GM18951 (cell line): ENCODE measurements at regions not wholly inside any gene's neighbourhood (a gene's known extent, or its start where the extent isn't known, plus 50 kb on each side); places are given as distances from the start of the nearest gene placed in this dataset.
"Not testable (repeated sequence)": the region's sequence is repeated elsewhere in the genome, so short reads cannot be mapped to it uniquely, and the experiment has no call there.

Experiments used
- POLR2A ChIP-seq: IDR thresholded peaks from 4 replicates; pipeline ENCODE4 v1.6.1; 2011; ENCODE audit warnings: mild to moderate bottlenecking; ENCODE audit not compliant: insufficient read length, insufficient read depth; ENCODE audit errors: extremely low read depth
- in situ Hi-C: fragments of 300-500 bp; cut with MboI; formaldehyde crosslinking; loops from one replicate; pipeline ENCODE4 v1.12.0; 2022; ENCODE audit warnings: low sequenced_read_pairs, mixed read lengths, inconsistent platforms; ENCODE audit not compliant: unreplicated experiment

DNA sequence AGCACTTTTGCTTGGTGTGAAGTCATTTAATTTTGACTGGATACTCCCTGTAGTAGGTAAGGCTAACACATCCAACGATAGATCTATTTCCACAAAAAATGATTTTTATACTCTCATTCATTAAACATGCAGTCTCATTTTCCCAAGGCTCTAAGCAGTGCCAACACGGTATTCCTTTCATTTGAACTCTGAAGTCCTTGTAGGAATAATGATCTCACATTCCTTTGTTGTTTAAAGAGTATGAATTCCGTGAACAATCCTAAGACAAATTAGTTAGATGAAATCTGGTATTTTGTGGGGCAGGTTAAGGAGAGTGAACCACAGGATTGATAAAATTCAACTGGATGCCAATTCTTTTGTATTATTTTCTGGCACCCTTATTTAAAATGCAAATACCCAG, 66.6 kb downstream of the LACC1 start:
- in situ Hi-C loops = no loop called here
- TF ChIP-seq POLR2A = no peak

DNA sequence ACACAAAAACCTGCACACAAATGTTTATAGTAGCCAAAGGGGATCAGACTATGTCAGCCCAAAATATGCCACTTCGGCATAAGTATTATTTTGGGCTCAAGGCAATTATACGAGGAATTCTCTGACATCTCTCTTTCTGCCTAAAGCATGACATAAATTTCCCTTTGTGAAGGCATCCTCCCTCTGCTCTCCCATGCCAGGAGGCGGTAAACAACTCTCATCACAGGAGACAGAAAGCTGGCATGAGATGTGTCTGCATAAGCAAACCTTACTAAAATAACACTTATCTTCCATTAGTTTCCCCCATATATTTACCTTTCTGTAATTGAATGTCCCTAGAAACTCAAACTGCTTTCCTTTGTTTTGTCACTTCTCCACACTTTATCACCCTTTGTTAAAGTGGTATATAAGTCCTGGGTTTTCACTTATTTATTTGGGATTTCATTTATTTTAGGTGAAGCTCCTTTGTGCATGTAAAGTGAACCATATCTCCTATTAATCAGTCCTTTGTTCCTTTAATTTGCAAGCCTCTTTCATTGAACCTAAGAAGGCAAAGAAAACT, 68.3 kb downstream of the LACC1 start:
- no peak for TF ChIP-seq POLR2A
- in situ Hi-C loops = no loop called here

DNA sequence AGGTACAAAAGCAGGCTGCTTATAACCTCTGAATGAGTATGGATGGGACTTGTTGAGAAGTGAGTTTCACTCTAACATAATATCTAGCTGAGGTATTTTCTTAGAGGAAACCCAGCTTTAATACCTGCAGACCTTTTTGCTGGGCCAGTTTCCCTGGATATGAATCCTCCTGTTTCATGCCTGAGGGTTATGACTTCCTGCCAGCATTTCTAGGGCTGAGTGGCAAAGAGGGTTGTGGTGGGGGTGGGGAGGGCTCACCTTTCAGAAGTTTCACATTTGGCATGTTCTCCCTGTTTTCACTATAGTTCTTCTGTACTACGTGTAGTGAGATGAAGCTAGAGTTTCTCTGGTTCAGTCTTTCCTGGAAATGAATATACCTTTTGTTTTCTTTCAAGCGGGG, 73.7 kb downstream of the LACC1 start:
- in situ Hi-C loops = no loop called here
- no peak for TF ChIP-seq POLR2A

DNA sequence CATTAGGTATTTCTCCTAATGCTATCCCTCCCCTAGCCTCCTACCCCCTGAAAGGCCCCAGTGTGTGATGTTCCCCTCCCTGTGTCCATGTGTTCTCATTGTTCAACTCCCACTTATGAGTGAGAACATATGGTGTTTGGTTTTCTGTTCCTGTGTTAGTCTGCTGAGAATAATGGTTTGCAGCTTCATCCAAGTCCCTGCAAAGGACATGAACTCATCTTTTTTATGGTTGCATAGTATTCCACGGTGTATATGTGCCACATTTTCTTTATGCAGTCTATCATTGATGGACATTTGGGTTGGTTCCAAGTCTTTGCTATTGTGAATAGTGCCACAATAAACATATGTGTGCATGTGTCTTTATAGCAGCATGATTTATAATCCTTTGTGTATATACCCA, 77.3 kb downstream of the LACC1 start:
- in situ Hi-C loops = not testable (repeated sequence)

DNA sequence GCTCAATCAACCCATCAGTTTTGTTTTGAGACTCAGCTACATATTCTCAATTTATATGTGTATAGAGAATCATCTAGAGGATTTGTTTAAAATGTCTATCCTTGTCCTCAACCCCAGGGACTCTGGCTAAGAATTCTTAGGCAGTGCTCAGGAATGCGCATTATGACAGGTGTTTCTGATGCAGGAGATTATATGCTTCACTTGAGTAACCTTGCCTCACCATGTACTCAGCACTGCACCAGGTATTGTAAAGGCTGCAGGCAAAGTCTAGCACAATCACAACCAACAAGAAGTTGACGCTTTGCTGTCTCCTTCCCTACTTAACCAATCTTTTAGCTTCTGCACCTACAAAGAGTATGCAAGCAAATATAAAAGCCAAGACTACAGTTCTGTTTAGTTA, 79.6 kb downstream of the LACC1 start:
- TF ChIP-seq POLR2A = no peak
- in situ Hi-C loops = no loop called here

DNA sequence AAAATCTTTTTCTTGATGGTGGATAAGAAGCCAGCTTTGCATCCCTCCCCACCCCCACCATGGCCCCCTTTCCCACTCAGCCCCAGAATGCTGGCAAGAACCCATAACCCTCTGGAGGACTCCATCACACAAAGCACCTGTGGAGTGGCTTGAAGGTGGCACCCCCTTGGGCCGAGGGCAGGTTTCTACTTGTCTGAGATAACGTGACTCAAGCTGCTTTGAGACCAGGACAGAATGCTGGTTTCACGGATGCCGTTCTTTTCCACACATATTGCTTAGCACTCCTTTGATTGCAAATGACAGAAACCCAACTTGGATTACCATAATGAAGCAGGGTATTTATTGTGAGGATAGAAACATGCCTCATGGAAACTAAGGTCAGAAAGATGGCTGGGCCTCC, 82.2 kb downstream of the LACC1 start:
- TF ChIP-seq POLR2A = no peak
- in situ Hi-C loops = no loop called here

DNA sequence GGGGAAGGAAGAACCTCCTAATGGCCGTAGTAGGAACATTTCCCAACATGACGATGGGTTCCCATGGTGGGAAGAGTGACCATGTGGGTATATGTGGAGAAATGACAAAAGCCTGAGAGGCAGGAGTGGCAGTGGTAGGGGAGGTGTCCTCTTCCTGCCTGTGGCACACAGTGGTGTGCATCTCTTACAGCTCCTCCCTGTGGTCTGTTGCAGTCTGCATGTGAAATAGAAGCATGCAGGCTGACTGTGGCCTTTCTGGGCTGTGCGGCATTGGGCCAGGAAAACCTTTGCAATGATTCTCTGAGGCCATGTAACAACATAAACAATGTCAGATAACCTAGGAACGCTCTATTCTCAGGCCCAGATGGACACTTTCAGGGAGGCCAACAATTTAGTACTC, 84.0 kb downstream of the LACC1 start:
- in situ Hi-C loops = no loop called here
- TF ChIP-seq POLR2A = no peak

DNA sequence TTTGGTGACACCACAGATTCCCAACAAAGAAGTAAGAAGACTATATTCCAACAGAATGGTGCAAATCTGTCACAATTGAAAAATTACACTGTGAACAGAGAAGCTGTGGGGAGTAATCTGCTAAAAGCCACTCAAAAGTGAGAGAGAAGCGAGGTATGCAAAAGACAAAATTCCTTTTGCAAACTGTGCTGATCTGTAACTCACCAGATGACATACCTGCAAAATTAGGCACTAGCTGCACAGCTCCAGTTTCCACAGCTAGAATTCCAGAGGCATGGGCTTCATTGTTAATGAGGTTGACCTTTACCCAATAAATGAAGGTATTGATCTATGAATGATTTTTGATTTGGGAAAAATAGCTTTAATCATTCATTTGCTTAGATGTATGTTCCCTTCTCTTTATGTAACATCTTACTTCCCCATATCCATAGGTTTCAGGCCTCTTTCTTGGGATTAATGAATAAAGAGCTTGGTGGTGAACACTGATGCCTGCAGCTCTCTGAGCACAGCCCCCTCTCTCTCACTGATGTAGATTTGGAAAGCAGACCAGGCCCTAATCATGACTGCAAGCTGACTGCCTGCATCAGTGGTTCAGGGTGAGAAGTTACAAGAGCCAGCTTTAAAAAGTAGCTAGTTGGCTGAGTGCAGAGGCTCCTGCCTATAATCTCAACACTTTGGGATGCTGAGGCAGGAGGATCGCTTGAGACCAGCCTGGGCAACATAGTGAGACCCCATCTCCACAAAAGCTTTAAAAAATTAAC, 85.2 kb downstream of the LACC1 start:
- in situ Hi-C loops = no loop called here
- TF ChIP-seq POLR2A = no peak

DNA sequence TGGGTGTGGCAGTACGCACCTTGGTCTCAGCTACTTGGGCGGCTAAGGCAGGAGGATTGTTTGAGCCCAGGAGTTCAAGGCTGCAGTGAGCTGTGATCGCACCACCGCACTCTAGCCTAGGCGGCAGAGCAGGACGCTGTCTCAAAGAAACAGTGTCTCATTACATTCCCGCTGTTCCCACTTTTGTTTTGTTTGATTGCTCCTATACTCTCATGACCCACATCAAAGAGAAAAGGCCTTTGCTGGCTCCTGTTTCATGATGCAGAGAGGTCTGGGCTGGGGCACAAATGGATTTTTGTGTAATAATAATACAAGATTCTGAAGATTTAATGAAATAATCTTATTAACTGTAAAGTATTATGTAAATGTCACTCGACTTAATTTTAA, 85.7 kb downstream of the LACC1 start:
- in situ Hi-C loops = no loop called here
- no peak for TF ChIP-seq POLR2A

DNA sequence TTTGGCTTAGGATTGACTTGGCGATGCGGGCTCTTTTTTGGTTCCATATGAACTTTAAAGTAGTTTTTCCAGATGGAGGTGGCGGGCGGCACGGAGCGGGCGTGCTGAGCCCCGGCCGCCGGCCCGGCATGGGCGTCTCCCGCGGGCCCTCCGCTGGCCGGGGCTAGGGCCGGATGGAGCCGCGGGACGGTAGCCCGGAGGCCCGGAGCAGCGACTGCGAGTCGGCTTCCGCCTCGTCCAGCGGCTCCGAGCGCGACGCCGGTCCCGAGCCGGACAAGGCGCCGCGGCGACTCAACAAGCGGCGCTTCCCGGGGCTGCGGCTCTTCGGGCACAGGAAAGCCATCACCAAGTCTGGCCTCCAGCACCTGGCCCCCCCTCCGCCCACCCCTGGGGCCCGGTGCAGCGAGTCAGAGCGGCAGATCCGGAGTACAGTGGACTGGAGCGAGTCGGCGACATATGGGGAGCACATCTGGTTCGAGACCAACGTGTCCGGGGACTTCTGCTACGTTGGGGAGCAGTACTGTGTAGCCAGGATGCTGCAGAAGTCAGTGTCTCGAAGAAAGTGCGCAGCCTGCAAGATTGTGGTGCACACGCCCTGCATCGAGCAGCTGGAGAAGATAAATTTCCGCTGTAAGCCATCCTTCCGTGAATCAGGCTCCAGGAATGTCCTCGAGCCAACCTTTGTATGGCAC, 88.7 kb downstream of the LACC1 start:
- in situ Hi-C loops = not testable (repeated sequence)

DNA sequence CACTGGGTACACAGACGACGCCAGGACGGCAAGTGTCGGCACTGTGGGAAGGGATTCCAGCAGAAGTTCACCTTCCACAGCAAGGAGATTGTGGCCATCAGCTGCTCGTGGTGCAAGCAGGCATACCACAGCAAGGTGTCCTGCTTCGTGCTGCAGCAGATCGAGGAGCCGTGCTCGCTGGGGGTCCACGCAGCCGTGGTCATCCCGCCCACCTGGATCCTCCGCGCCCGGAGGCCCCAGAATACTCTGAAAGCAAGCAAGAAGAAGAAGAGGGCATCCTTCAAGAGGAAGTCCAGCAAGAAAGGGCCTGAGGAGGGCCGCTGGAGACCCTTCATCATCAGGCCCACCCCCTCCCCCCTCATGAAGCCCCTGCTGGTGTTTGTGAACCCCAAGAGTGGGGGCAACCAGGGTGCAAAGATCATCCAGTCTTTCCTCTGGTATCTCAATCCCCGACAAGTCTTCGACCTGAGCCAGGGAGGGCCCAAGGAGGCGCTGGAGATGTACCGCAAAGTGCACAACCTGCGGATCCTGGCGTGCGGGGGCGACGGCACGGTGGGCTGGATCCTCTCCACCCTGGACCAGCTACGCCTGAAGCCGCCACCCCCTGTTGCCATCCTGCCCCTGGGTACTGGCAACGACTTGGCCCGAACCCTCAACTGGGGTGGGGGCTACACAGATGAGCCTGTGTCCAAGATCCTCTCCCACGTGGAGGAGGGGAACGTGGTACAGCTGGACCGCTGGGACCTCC, 89.4 kb downstream of the LACC1 start:
- in situ Hi-C loops = not testable (repeated sequence)

DNA sequence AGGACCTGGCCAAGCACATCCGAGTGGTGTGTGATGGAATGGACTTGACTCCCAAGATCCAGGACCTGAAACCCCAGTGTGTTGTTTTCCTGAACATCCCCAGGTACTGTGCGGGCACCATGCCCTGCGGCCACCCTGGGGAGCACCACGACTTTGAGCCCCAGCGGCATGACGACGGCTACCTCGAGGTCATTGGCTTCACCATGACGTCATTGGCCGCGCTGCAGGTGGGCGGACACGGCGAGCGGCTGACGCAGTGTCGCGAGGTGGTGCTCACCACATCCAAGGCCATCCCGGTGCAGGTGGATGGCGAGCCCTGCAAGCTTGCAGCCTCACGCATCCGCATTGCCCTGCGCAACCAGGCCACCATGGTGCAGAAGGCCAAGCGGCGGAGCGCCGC, 90.2 kb downstream of the LACC1 start:
- in situ Hi-C loops = not testable (repeated sequence)

DNA sequence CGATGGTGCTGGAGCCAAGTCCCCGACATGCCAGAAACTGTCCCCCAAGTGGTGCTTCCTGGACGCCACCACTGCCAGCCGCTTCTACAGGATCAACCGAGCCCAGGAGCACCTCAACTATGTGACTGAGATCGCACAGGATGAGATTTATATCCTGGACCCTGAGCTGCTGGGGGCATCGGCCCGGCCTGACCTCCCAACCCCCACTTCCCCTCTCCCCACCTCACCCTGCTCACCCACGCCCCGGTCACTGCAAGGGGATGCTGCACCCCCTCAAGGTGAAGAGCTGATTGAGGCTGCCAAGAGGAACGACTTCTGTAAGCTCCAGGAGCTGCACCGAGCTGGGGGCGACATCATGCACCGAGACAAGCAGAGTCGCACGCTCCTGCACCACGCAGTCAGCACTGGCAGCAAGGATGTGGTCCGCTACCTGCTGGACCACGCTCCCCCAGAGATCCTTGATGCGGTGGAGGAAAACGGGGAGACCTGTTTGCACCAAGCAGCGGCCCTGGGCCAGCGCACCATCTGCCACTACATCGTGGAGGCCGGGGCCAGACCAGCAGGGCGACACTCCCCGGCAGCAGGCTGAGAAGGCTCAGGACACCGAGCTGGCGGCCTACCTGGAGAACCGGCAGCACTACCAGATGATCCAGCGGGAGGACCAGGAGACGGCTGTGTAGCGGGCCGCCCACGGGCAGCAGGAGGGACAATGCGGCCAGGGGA, 91.0 kb downstream of the LACC1 start:
- in situ Hi-C loops = not testable (repeated sequence)

DNA sequence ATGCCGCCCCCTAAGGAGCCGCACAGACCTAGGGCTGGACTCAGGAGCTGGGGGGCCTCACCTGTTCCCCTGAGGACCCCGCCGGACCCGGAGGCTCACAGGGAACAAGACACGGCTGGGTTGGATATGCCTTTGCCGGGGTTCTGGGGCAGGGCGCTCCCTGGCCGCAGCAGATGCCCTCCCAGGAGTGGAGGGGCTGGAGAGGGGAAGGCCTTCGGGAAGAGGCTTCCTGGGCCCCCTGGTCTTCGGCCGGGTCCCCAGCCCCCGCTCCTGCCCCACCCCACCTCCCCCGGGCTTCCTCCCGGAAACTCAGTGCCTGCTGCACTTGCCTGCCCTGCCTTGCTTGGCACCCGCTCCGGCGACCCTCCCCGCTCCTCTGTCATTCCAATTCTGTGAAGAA, 91.6 kb downstream of the LACC1 start:
- in situ Hi-C loops = not testable (repeated sequence)
